NT2/D1 (cell line): ENCODE measurements at regions not wholly inside any gene's neighbourhood (a gene's known extent, or its start where the extent isn't known, plus 50 kb on each side); places are given as distances from the start of the nearest gene placed in this dataset.

Experiments
- SUZ12 ChIP-seq: IDR thresholded peaks from 2 replicates; pipeline ENCODE4 v1.6.1; 2011; ENCODE audit not compliant: insufficient read length, insufficient read depth; ENCODE audit errors: extremely low read depth
- YY1 ChIP-seq: IDR thresholded peaks from 2 replicates; pipeline ENCODE4 v1.6.1; 2011; ENCODE audit not compliant: insufficient read length, insufficient read depth
- ZNF274 ChIP-seq: IDR thresholded peaks from 2 replicates; pipeline ENCODE4 v1.6.1; 2011; ENCODE audit warnings: mild to moderate bottlenecking, low read depth, low read length

DNA sequence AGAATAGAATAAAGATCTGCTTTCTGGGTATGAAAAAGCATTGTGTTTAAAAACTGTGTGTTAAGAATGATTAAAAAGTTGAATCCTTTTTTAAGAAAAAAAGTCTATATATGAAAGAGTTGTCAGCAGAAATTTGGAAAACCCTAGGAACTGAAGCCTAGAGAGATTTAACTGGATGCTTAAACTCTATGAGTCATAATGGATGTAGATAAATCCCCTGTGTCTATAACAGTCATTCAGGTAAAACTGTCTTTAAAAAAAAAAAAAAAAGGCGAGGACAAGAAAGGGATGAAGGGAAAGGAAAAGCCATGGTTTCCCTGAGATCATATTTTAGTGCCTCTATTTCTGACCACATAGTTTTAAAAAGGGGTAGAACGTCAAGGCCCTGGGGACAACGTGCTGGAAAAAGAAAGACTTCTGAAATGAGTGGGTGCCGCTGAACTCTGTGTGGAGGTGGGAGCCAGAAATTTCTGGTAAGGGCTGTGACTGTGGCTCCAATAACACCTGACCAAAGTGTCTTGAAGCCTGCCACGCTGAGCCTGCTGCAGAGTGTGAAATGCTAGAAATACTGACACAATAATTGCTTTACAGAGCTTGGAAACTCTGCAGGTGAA lies 302.6 kb upstream of the ARID1B start:
- no peak for TF ChIP-seq ZNF274
- no peak for TF ChIP-seq SUZ12
- no peak for TF ChIP-seq YY1
